Upper lobe of left lung (tissue), 6 donors: ENCODE measurements at regions not wholly inside any gene's neighbourhood (a gene's known extent, or its start where the extent isn't known, plus 50 kb on each side); places are given as distances from the start of the nearest gene placed in this dataset.
A peak's percentile ranks its signal among the peaks of the same experiment; 100 is the strongest.

Experiments
- ATAC-seq, 2 donors: fragments of 200-7000 bp; cut with Tn5 transposase; one replicate each; pipeline ENCODE4 v1.9.1; 2022; ENCODE audit warnings: mild to moderate bottlenecking in 2 of 2, moderate library complexity in 2 of 2; ENCODE audit not compliant: low FRiP score in 2 of 2
- DNase-seq, 2 donors: peaks; one replicate each; pipeline ENCODE4 v3.0.0-alpha.2; 2019 to 2020
- H3K27ac ChIP-seq, 4 donors: fragments of 200-600 bp; sonication (generic); one replicate each; pipeline ENCODE4 v1.5.1; 2016 to 2019
- H3K27me3 ChIP-seq, 4 donors: fragments of 200-600 bp; sonication (generic); one replicate each; pipeline ENCODE4 v1.5.1; 2017 to 2019
- H3K36me3 ChIP-seq, 4 donors: fragments of 200-600 bp; sonication (generic); one replicate each; pipeline ENCODE4 v1.5.1; 2016 to 2019
- H3K4me1 ChIP-seq, 4 donors: fragments of 200-600 bp; sonication (generic); one replicate each; pipeline ENCODE4 v1.5.1; 2018 to 2019
- H3K4me3 ChIP-seq, 4 donors: fragments of 200-600 bp; sonication (generic); one replicate each; pipeline ENCODE4 v1.5.1; 2017 to 2019; ENCODE audit warnings: mild to moderate bottlenecking in 2 of 4, moderate library complexity in 1 of 4
- H3K9me3 ChIP-seq, 4 donors: fragments of 200-600 bp; sonication (generic); one replicate each; pipeline ENCODE4 v1.5.1; 2018 to 2019
- EP300 ChIP-seq, 4 donors: sonication (generic); formaldehyde crosslinking; IDR thresholded peaks; one replicate each; pipeline ENCODE4 v1.5.1; 2017; ENCODE audit warnings: antibody characterized with exemption in 4 of 4, control low read depth in 2 of 4
- POLR2A ChIP-seq, 4 donors: fragments of 450-650 bp; IDR thresholded peaks; one replicate each; pipeline ENCODE4 v1.5.1; 2016 to 2017; ENCODE audit warnings: antibody characterized with exemption in 4 of 4, mild to moderate bottlenecking in 2 of 4
- POLR2AphosphoS5 ChIP-seq, 2 donors: sonication (generic); formaldehyde crosslinking; IDR thresholded peaks; one replicate each; pipeline ENCODE4 v1.5.1; 2017; ENCODE audit warnings: antibody characterized with exemption in 2 of 2
- WGBS, 2 donors: methylation state at CpG; one replicate each; pipeline ENCODE4 v1.1.5; 2017 to 2018; 5-methylcytosine and 5-hydroxymethylcytosine counted together
- TF ChIP-seq, protein P1 (sequence below), 6 experiments: fragments of 450-650 bp in 4 of 6; fragments of 200-600 bp in 2 of 6; sonication (generic) in 2 of 6; IDR thresholded peaks; one replicate each; pipeline ENCODE4 v1.5.1; 2016 to 2019; ENCODE audit warnings: antibody characterized with exemption in 6 of 6
- donor health status: DM: no; HTN: no; CAD: no; lungs with moderate emphysema.
- donor health status: DM: no; HTN: yes; CAD: no; lungs with severe emphysema.

DNA sequence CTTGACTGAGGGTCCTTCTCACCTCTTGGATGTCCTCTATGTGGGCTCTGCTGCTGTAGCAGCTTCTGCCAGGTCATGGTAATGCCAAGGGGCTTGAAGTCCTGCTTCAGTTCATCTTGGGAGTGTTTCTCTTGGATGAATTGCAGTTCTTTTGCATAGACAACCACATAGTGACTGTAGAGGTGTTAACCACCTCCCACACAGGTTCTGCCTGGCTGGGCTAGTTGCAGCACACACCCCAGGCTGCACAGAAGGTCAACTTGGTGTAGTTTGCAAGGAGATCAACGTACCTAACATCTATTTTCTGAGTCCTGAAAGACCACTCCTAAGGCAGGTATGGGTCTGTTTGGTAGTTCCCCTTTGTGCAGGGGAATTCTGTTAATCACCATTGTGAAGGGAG, 108.1 kb downstream of the ADCYAP1 start:
- Histone ChIP-seq H3K4me1 (peaks cover 0 to 9% (median 6%) of the 10 kb centered on the region in 4 donors), H3K36me3 (no peaks in the 10 kb centered on the region), H3K9me3 (no peaks in the 10 kb centered on the region), H3K4me3 (no peak overlapping the region), H3K27ac (no peak overlapping the region), H3K27me3 (no peaks in the 10 kb centered on the region)
- TF ChIP-seq POLR2AphosphoS5 (IDR thresholded peaks at IDR 0.05) (no peak), POLR2A (IDR thresholded peaks at IDR 0.05) (no peak), EP300 (IDR thresholded peaks at IDR 0.05) (no peak)
- TF ChIP-seq, protein P1, sequence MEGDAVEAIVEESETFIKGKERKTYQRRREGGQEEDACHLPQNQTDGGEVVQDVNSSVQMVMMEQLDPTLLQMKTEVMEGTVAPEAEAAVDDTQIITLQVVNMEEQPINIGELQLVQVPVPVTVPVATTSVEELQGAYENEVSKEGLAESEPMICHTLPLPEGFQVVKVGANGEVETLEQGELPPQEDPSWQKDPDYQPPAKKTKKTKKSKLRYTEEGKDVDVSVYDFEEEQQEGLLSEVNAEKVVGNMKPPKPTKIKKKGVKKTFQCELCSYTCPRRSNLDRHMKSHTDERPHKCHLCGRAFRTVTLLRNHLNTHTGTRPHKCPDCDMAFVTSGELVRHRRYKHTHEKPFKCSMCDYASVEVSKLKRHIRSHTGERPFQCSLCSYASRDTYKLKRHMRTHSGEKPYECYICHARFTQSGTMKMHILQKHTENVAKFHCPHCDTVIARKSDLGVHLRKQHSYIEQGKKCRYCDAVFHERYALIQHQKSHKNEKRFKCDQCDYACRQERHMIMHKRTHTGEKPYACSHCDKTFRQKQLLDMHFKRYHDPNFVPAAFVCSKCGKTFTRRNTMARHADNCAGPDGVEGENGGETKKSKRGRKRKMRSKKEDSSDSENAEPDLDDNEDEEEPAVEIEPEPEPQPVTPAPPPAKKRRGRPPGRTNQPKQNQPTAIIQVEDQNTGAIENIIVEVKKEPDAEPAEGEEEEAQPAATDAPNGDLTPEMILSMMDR (IDR thresholded peaks at IDR 0.05) = no peak
- ATAC-seq (no peak), DNase-seq (no peak)
- WGBS, 2 donors = 36 to 44% methylated on average over 1 of the region's 1 CpG

GRCh38 chr18:1013951-1014350, 109.3 kb downstream of the ADCYAP1 start:
- TF ChIP-seq POLR2AphosphoS5 (IDR thresholded peaks at IDR 0.05) (no peak), EP300 (IDR thresholded peaks at IDR 0.05) (no peak), POLR2A (IDR thresholded peaks at IDR 0.05) (no peak)
- TF ChIP-seq, protein P1 (IDR thresholded peaks at IDR 0.05) = no peak
- Histone ChIP-seq H3K27ac (no peak overlapping the region), H3K27me3 (no peaks in the 10 kb centered on the region), H3K4me3 (no peak overlapping the region), H3K4me1 (peaks cover 0 to 9% (median 6%) of the 10 kb centered on the region in 4 donors), H3K36me3 (no peaks in the 10 kb centered on the region), H3K9me3 (no peaks in the 10 kb centered on the region)
- WGBS, 2 donors = 100% methylated on average over 1 of the region's 1 CpG
- DNase-seq = no peak
- no peak for ATAC-seq

DNA sequence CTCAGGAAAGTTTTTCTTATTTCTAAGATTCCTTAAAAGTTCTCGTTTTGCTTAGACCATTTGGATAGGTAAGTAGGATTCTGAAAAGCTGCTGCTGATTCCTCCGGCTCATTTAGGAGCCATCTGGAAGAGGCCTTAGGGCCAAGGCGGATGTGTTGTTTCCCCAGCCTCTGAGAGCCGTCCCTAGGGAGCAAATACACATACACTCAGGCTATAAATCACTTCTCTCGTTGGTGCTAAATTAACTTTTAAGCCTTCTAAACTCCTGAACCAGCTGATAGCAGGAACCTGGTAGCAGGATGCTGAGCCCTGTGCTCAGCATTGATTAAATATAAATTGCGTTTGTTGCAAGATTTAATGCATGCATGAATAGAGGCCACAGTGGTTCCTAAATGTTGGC, 109.8 kb downstream of the ADCYAP1 start:
- ATAC-seq = no peak
- Histone ChIP-seq H3K27ac (no peak overlapping the region), H3K36me3 (no peaks in the 10 kb centered on the region), H3K4me1 (peaks cover 0 to 9% (median 6%) of the 10 kb centered on the region in 4 donors), H3K27me3 (no peaks in the 10 kb centered on the region), H3K9me3 (no peaks in the 10 kb centered on the region), H3K4me3 (no peak overlapping the region)
- no peak for DNase-seq
- TF ChIP-seq POLR2AphosphoS5 (IDR thresholded peaks at IDR 0.05) (no peak), POLR2A (IDR thresholded peaks at IDR 0.05) (no peak), EP300 (IDR thresholded peaks at IDR 0.05) (no peak)
- 40 to 44% methylated on average over 6 of the region's 6 CpGs for WGBS, 2 donors

DNA sequence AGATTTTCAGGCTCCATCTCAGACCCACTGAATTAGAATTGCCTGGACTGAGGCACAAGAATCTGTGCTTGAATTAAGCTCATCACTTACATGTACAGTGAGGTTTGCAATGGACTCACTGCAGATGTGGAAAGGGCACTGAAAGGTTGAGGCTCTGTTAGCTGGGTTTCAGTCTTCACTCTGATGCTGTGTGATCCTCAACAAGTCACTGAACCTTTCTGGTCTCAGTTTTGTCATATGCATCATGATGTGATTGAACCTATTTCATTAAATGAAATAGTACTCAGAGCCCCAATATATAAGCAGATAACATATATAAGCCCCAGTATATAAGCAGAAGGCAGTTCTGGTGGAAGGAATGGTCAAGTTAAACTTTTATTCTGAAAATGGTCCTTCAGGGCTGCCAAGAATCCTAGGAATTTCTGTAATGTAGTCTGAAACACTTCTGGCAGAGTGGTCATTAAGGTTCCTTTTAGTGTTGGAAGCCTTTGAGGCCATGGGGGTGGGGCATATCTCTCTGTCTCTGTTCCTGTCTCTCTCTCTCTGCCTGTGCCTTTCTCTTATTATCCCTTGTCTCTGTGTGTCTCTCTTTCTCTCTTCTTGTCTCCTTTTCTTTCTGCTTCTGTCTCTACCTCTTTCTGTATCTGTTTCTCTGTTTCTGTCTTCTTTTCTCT, 110.4 kb downstream of the ADCYAP1 start:
- no peak overlapping the region for H3K27ac ChIP-seq
- H3K9me3 ChIP-seq = no peaks in the 10 kb centered on the region
- TF ChIP-seq EP300 (IDR thresholded peaks at IDR 0.05) (no peak), POLR2AphosphoS5 (IDR thresholded peaks at IDR 0.05) (no peak), POLR2A (IDR thresholded peaks at IDR 0.05) (no peak)
- TF ChIP-seq, protein P1 (IDR thresholded peaks at IDR 0.05) = peak in 1 of 6 experiments; percentile 24
- ATAC-seq (peak in 1 of 2 donors; percentile 82), DNase-seq (peak in 1 of 2 donors; percentile 30)
- peaks cover 0 to 9% (median 6%) of the 10 kb centered on the region in 4 donors for H3K4me1 ChIP-seq
- no peaks in the 10 kb centered on the region for H3K27me3 ChIP-seq
- H3K36me3 ChIP-seq = no peaks in the 10 kb centered on the region
- H3K4me3 ChIP-seq = no peak overlapping the region

- H3K4me1 ChIP-seq = peaks cover 0 to 9% (median 6%) of the 10 kb centered on the region in 4 donors
- no peaks in the 10 kb centered on the region for H3K9me3 ChIP-seq
- no peak for ATAC-seq
- TF ChIP-seq, protein P1 (IDR thresholded peaks at IDR 0.05) = no peak
- TF ChIP-seq POLR2A (IDR thresholded peaks at IDR 0.05) = no peak
- no peak for TF ChIP-seq POLR2AphosphoS5 (IDR thresholded peaks at IDR 0.05)
- WGBS, 2 donors = 48% methylated on average over 2 of the region's 2 CpGs
- H3K4me3 ChIP-seq = no peak overlapping the region
- H3K27me3 ChIP-seq = no peaks in the 10 kb centered on the region
- H3K36me3 ChIP-seq = no peaks in the 10 kb centered on the region
- no peak for DNase-seq
- no peak overlapping the region for H3K27ac ChIP-seq
Observed at GRCh38 chr18:1015777-1016176, 111.1 kb downstream of the ADCYAP1 start.
